GM12872 (cell line): ENCODE measurements at regions not wholly inside any gene's neighbourhood (a gene's known extent, or its start where the extent isn't known, plus 50 kb on each side); places are given as distances from the start of the nearest gene placed in this dataset.

Source experiments
- CTCF ChIP-seq: IDR thresholded peaks from 3 replicates; pipeline ENCODE4 v1.5.1; 2011; ENCODE audit warnings: low read depth, mild to moderate bottlenecking, low read length, moderate library complexity; ENCODE audit not compliant: insufficient read depth

- no peak for TF ChIP-seq CTCF
These were observed 132.5 kb upstream of the IVNS1ABP start for GRCh38 chr1:185449378-185450059.

DNA sequence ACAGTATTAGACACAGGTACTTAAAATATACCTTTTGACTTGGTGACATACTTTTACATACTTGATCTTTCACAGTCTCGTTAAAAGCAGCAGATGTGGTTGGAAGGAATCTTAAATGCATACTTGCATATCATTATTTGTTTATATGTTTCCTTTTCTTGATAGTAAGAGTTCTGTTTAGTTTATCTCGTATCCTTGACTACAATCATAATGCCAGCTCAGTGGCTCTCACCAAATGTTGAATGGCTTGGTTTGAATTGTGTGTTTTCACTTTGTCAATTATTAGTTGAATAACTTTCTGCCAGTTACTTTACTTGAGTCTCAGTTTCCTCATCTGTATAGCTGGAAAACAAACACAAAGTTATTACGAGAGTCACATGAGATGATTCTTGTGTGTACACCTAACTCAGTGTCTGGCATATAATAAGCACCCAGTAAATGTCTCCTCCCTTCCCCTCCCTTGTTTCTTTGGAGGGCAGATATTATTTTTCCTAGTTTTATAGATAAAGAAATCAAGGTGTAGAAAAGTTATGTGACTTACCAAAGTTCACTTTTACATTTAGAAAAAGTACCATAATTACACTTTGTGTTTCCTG is 131.6 kb upstream of the IVNS1ABP start:
- TF ChIP-seq CTCF: no peak

- no peak for TF ChIP-seq CTCF
These were observed 129.1 kb upstream of the IVNS1ABP start for GRCh38 chr1:185446131-185446530.

- TF ChIP-seq CTCF: no peak
These were observed 128.6 kb upstream of the IVNS1ABP start for GRCh38 chr1:185445594-185445993.

DNA sequence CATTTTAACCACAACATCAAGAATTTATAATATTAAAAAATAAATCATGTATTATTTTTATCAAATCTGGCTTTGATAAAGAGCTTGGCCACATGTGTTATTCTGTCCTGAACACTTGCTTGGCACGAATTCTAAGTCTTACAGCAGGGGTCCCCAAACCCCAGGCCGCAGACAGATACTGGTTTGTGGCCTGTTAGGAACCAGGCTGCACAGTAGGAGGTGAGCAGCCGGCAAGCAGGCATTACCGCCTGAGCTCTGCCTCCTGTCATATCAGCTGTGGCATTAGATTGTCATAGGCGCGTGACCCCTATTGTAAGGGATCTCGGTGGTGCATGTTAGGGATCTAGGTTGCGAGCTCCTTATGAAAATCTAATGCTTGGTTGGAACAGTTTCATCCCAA is 127.6 kb upstream of the IVNS1ABP start:
- TF ChIP-seq CTCF: no peak

GRCh38 chr1:185442050-185442449 is 125.0 kb upstream of the IVNS1ABP start:
- TF ChIP-seq CTCF: no peak

DNA sequence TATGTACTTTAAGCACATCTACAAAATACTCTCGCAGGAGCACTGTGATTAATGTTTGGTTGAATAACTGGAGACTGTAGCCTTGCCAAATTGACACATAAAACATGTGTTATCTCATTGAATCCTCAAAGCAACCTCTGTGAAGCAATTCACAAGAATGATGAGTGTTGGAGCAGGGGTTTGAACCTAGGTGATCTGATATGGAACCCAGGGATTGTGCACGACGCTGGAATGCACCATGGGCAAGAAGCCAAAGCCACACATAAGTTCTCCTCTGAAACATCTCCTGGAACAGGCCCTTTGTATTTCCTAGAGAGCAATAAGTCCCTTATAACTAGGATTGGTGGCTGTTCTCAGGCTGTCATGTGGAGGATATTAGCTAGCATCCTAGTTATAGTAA is 124.6 kb upstream of the IVNS1ABP start:
- no peak for TF ChIP-seq CTCF

DNA sequence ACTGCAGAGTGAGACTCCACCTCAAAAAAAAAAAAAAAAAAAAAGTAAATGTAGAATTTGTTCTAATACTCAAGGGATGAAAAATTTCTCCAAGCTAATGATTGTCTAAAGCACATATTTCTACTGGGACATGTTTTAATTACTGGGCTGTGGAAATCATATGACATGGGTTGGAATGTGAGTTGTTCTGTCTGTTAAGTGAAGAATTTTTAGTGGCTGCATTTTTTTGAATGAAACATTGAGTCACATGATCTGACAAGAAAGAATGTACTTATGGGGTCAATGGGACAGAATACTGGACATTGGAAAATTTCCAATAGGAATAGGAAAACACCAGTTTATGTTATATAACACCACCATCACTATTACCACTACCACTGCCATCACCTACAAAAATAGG is 123.8 kb upstream of the IVNS1ABP start:
- TF ChIP-seq CTCF: no peak
